VCaP (cell line): ENCODE measurements at regions not wholly inside any gene's neighbourhood (a gene's known extent, or its start where the extent isn't known, plus 50 kb on each side); places are given as distances from the start of the nearest gene placed in this dataset.

Source experiments
- H3K27ac ChIP-seq: fragments of 450-650 bp; 2 replicates; pipeline ENCODE4 v1.5.1; 2017
- CTCF ChIP-seq: fragments of 450-650 bp; conservative IDR thresholded peaks from 2 replicates; pipeline ENCODE4 v1.5.1; 2017; ENCODE audit warnings: mild to moderate bottlenecking, moderate library complexity

- no peak overlapping the region for H3K27ac ChIP-seq
- peak; percentile 19; the same call in 1 of the 2 replicates for TF ChIP-seq CTCF
Observed at GRCh38 chr14:29085546-29085945, 319.0 kb downstream of the FOXG1 start.

- no peak for TF ChIP-seq CTCF
- H3K27ac ChIP-seq: no peak overlapping the region
Observed at GRCh38 chr14:29089849-29090248, 323.3 kb downstream of the FOXG1 start.

- no peak overlapping the region for H3K27ac ChIP-seq
- no peak for TF ChIP-seq CTCF
Observed at GRCh38 chr14:29092121-29092520, 325.5 kb downstream of the FOXG1 start.

DNA sequence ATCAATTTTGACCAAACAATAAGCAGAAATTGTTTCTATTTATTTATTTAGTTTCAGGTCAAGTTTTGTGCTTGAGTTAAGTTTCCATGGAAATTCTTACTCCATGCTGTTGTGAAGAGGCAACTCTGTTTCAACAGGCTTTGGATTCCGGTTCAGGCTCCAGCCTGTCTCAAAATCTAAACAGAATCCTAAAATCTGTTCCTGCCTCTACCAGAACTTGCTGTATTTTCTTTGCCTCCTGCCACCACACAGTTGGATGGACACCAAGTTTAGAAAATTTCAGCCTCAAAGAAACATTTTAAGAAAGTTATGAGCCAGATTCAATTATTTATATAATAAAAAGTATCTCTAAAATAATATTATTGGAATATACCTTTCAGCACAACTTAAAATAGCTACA lies 330.9 kb downstream of the FOXG1 start:
- no peak overlapping the region for H3K27ac ChIP-seq
- TF ChIP-seq CTCF: no peak

DNA sequence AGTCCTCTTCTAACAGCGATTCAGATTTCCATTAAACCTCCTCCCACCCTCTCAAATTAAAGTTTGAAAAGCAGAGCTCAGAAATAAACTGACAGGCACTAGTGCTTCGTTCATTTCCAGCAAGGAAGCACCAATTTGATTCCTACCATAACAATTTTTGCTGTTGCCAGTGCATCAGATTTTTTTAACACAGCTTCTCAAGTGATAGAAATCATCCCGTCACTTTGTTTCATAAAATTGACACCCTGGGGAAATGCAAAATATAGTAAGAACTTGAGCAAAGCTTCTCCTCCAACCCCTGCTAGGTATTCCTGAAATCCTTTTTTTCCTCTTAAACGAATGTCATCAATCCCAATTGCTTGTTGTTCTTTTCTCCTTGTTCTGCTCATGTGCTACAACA lies 332.1 kb downstream of the FOXG1 start:
- no peak for TF ChIP-seq CTCF
- no peak overlapping the region for H3K27ac ChIP-seq

- H3K27ac ChIP-seq: no peak overlapping the region; the same call in 1 of the 2 replicates
- no peak for TF ChIP-seq CTCF
Observed at GRCh38 chr14:29102266-29102665, 335.7 kb downstream of the FOXG1 start.

- H3K27ac ChIP-seq: peak overlapping the region; percentile 38; the same call in 1 of the 2 replicates
- TF ChIP-seq CTCF: no peak
Observed at GRCh38 chr14:29102996-29103395, 336.4 kb downstream of the FOXG1 start.

DNA sequence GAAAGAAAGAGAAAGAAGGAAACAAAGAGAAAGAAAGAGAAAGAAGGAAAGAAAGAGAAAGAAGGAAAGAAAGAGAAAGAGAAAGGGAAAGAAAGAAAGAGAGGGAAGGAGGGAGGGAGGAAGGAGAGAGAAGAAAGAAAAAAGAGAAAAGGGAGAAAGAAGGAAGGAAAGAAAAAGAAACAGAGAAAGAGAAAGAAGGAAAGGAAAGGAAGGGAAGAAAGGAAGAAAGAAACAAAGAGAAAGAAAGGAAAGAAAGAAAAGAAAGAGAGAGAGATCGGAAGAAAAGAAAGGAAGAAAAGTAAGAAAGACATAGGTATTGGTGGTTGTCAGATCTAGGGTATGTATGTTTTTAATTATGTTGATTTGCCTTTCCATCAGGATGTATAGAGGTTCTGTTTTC lies 342.3 kb downstream of the FOXG1 start:
- TF ChIP-seq CTCF: no peak
- no peak overlapping the region for H3K27ac ChIP-seq
